ENCODE measurements at regions not wholly inside any gene's neighbourhood (a gene's known extent, or its start where the extent isn't known, plus 50 kb on each side); places are given as distances from the start of the nearest gene placed in this dataset.

DNA sequence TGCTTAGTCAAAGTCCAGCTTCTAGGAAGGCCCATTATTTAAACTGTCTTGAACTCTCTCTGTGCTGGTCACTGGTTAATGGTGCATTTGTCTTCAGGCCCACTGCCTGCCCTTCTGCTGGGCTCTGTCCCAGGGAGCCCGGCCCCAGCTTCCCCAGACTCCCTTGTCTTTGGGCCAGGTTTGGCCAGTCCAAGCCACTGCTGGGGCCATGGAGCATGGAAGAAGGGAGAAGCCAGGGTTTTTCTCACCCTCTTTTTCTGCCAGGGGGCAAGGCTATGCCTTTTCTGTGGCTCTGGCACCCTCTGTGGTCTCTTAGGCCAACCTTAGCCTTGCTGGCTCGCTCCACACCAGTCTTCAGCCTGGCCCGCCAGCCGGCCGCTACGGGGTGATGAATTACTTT lies 390.0 kb upstream of the SULF2 start:
- Mint-ChIP-seq H3K27me3 (ENCODE audit: insufficient read depth) (peaks cover 9% of the 10 kb centered on the region), H3K4me3 (no peak overlapping the region), H3K9me3 (peaks cover 12% of the 10 kb centered on the region), H3K4me1 (peaks cover 26% of the 10 kb centered on the region), H3K27ac (no peak overlapping the region), H3K36me3 (ENCODE audit: low read depth) (no peaks in the 10 kb centered on the region)
- H3K36me3 ChIP-seq (ENCODE audit: control insufficient read depth, insufficient read depth, low read length), result no peaks in the 10 kb centered on the region
- H3K4me3 ChIP-seq (ENCODE audit: low read length), result no peak overlapping the region
- no peak for DNase-seq
- H3K9me3 ChIP-seq (ENCODE audit: control insufficient read depth, low read length), result peaks cover 13% of the 10 kb centered on the region
- no peaks in the 10 kb centered on the region for H3K27me3 ChIP-seq (ENCODE audit: control insufficient read depth, insufficient read depth, low read length, poor library complexity, severe bottlenecking)
- H3K4me1 ChIP-seq (ENCODE audit: control insufficient read depth, insufficient read depth, low read length), result peaks cover 10% of the 10 kb centered on the region
- no peak overlapping the region for H3K27ac ChIP-seq (ENCODE audit: low read depth, low read length)
- 98 to 100% methylated on average over 1 to 6 of the region's 6 CpGs for WGBS, 2 experiments (ENCODE audit: insufficient coverage in 1 of 2, insufficient read length in 1 of 2)
- TF ChIP-seq CTCF (conservative IDR thresholded peaks at IDR 0.05), result no peak
- H3K9ac ChIP-seq (ENCODE audit: extremely low read depth, low read length, poor library complexity, severe bottlenecking), result no peak overlapping the region

GRCh38 chr20:48172357-48172702 lies 387.0 kb upstream of the SULF2 start:
- Histone ChIP-seq H3K4me1 (ENCODE audit: control insufficient read depth, insufficient read depth, low read length) (peaks cover 10% of the 10 kb centered on the region), H3K9me3 (ENCODE audit: control insufficient read depth, low read length) (peaks cover 13% of the 10 kb centered on the region), H3K27me3 (ENCODE audit: control insufficient read depth, insufficient read depth, low read length, poor library complexity, severe bottlenecking) (no peaks in the 10 kb centered on the region), H3K36me3 (ENCODE audit: control insufficient read depth, insufficient read depth, low read length) (no peaks in the 10 kb centered on the region), H3K4me3 (ENCODE audit: low read length) (no peak overlapping the region), H3K27ac (ENCODE audit: low read depth, low read length) (no peak overlapping the region), H3K9ac (ENCODE audit: extremely low read depth, low read length, poor library complexity, severe bottlenecking) (no peak overlapping the region)
- peaks cover 8% of the 10 kb centered on the region for H3K9me3 Mint-ChIP-seq
- 75 to 84% methylated on average over 1 of the region's 1 CpG for WGBS, 2 experiments (ENCODE audit: insufficient coverage in 1 of 2, insufficient read length in 1 of 2)
- peaks cover 16% of the 10 kb centered on the region for H3K4me1 Mint-ChIP-seq
- no peak for TF ChIP-seq CTCF (conservative IDR thresholded peaks at IDR 0.05)
- peak; percentile 38 for DNase-seq
- no peak overlapping the region for H3K27ac Mint-ChIP-seq
- no peak overlapping the region for H3K4me3 Mint-ChIP-seq
- peaks cover 9% of the 10 kb centered on the region for H3K27me3 Mint-ChIP-seq (ENCODE audit: insufficient read depth)
- no peaks in the 10 kb centered on the region for H3K36me3 Mint-ChIP-seq (ENCODE audit: low read depth)

DNA sequence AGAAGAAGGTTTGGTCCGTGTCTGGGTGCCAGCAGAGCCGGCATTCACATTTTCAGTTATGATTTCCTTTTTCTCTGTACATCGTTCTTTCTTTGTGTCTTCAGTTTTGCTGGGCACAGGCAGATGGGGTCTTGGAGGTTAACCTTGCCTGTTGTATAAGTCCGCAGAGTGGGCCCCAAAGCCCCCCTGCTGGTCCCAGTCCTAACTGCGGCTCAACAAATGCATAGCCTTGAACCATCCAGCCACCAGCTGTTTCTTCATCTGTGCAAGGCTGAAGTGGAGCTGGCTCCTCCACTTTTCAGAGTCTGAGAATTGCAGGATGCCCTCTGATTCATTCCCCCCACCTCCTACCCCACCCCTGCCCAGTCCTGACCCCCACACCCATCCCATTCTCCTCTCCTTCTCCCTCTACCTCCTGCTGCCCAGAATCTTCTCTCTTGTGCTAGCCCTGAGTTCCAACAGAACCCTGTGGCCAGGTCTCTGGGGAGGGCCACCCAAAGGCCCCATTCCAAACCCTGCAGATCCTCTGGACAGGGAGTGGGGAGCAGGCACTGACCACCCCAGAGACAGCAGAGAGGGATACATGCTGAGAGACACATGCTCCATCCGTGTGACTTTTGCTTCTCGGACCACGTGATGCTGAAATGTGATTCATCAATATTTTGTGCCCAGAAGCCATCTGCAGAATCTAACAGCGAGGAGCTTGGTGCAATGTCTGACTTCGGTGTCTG lies 386.5 kb upstream of the SULF2 start:
- Mint-ChIP-seq H3K4me1 (peaks cover 17% of the 10 kb centered on the region), H3K4me3 (no peak overlapping the region), H3K27ac (no peak overlapping the region), H3K27me3 (ENCODE audit: insufficient read depth) (peaks cover 9% of the 10 kb centered on the region), H3K9me3 (peaks cover 8% of the 10 kb centered on the region), H3K36me3 (ENCODE audit: low read depth) (no peaks in the 10 kb centered on the region)
- DNase-seq, result peak; percentile 40
- peak; percentile 48 for TF ChIP-seq CTCF (conservative IDR thresholded peaks at IDR 0.05)
- Histone ChIP-seq H3K4me3 (ENCODE audit: low read length) (no peak overlapping the region), H3K4me1 (ENCODE audit: control insufficient read depth, insufficient read depth, low read length) (peaks cover 11% of the 10 kb centered on the region), H3K36me3 (ENCODE audit: control insufficient read depth, insufficient read depth, low read length) (no peaks in the 10 kb centered on the region), H3K9me3 (ENCODE audit: control insufficient read depth, low read length) (peaks cover 13% of the 10 kb centered on the region), H3K27me3 (ENCODE audit: control insufficient read depth, insufficient read depth, low read length, poor library complexity, severe bottlenecking) (no peaks in the 10 kb centered on the region), H3K27ac (ENCODE audit: low read depth, low read length) (no peak overlapping the region), H3K9ac (ENCODE audit: extremely low read depth, low read length, poor library complexity, severe bottlenecking) (no peak overlapping the region)
- 87 to 92% methylated on average over 10 of the region's 10 CpGs for WGBS, 2 experiments (ENCODE audit: insufficient coverage in 1 of 2, insufficient read length in 1 of 2)
